ENCODE measurements at regions not wholly inside any gene's neighbourhood (a gene's known extent, or its start where the extent isn't known, plus 50 kb on each side); places are given as distances from the start of the nearest gene placed in this dataset.

- Histone ChIP-seq H3K36me3 (no peaks in the 10 kb centered on the region), H3K27me3 (no peaks in the 10 kb centered on the region), H3K4me1 (no peaks in the 10 kb centered on the region), H3K4me3 (no peak overlapping the region), H3K27ac (no peak overlapping the region), H3K9me3 (no peaks in the 10 kb centered on the region)
- TF ChIP-seq POLR2A (IDR thresholded peaks at IDR 0.05) (no peak), CTCF (IDR thresholded peaks at IDR 0.05) (no peak)
- intact Hi-C loops (cut with DNase I; ENCODE audit: low total_unique reads): no loop called here
- DNase-seq: no peak
These were observed 50.9 kb upstream of the AJAP1 start for GRCh38 chr1:4603295-4604110.
